ENCODE measurements at regions not wholly inside any gene's neighbourhood (a gene's known extent, or its start where the extent isn't known, plus 50 kb on each side); places are given as distances from the start of the nearest gene placed in this dataset.

GRCh38 chr20:60101201-60101890, 143.1 kb downstream of the CDH26 start:
- H3F3A ChIP-seq (ENCODE audit: low read depth): no peaks in the 10 kb centered on the region
- no peaks in the 10 kb centered on the region for H3K9me3 ChIP-seq (ENCODE audit: low read depth)
- Mint-ChIP-seq H3K4me3 (no peak overlapping the region), H3K36me3 (no peaks in the 10 kb centered on the region), H3K4me1 (peaks cover 40% of the 10 kb centered on the region), H3K27ac (peak overlapping the region; percentile 3), H3K27me3 (ENCODE audit: insufficient read depth, low read depth) (peaks cover 14% of the 10 kb centered on the region), H3K9me3 (peaks cover 11% of the 10 kb centered on the region)
- TF ChIP-seq CTCF (IDR thresholded peaks at IDR 0.05) (no peak), EZH2phosphoT487 (IDR thresholded peaks at IDR 0.05) (no peak), EZH2 (IDR thresholded peaks at IDR 0.05) (no peak)
- no peaks in the 10 kb centered on the region for H3K36me3 ChIP-seq
- no peaks in the 10 kb centered on the region for H3K27me3 ChIP-seq
- no peaks in the 10 kb centered on the region for H4K20me1 ChIP-seq (ENCODE audit: low read depth)
- DNase-seq (ENCODE audit: low spot score): no peak
- H3K4me3 ChIP-seq: no peak overlapping the region
- peaks cover 13% of the 10 kb centered on the region for H3K4me1 ChIP-seq
- no peaks in the 10 kb centered on the region for H3K79me2 ChIP-seq (ENCODE audit: low read depth)
- no peak overlapping the region for H2AFZ ChIP-seq (replicated peaks)
- H3K4me2 ChIP-seq: no peak overlapping the region
- H3K27ac ChIP-seq: no peak overlapping the region
- H3K9ac ChIP-seq: no peak overlapping the region

- H3K9me3 ChIP-seq (ENCODE audit: low read depth): no peaks in the 10 kb centered on the region
- H3K4me2 ChIP-seq: no peak overlapping the region
- H3K36me3 ChIP-seq: no peaks in the 10 kb centered on the region
- no peak overlapping the region for H3K27ac ChIP-seq
- H3K79me2 ChIP-seq (ENCODE audit: low read depth): no peaks in the 10 kb centered on the region
- Mint-ChIP-seq H3K27me3 (ENCODE audit: insufficient read depth, low read depth) (peaks cover 14% of the 10 kb centered on the region), H3K36me3 (no peaks in the 10 kb centered on the region), H3K4me1 (peaks cover 42% of the 10 kb centered on the region), H3K9me3 (peaks cover 11% of the 10 kb centered on the region), H3K27ac (peak overlapping the region; percentile 35), H3K4me3 (no peak overlapping the region)
- no peak overlapping the region for H3K9ac ChIP-seq
- no peaks in the 10 kb centered on the region for H3F3A ChIP-seq (ENCODE audit: low read depth)
- H2AFZ ChIP-seq (replicated peaks): no peak overlapping the region
- TF ChIP-seq EZH2phosphoT487 (IDR thresholded peaks at IDR 0.05): no peak
- no peak for TF ChIP-seq EZH2 (IDR thresholded peaks at IDR 0.05)
- TF ChIP-seq CTCF (IDR thresholded peaks at IDR 0.05): no peak
- H3K4me1 ChIP-seq: peaks cover 13% of the 10 kb centered on the region
- no peaks in the 10 kb centered on the region for H4K20me1 ChIP-seq (ENCODE audit: low read depth)
- H3K27me3 ChIP-seq: no peaks in the 10 kb centered on the region
- H3K4me3 ChIP-seq: no peak overlapping the region
- DNase-seq (ENCODE audit: low spot score): no peak
Measured at GRCh38 chr20:60101891-60102281, 143.7 kb downstream of the CDH26 start.

GRCh38 chr20:60102665-60103210, 144.5 kb downstream of the CDH26 start:
- H3K4me3 ChIP-seq: no peak overlapping the region
- TF ChIP-seq CTCF (IDR thresholded peaks at IDR 0.05): no peak
- TF ChIP-seq EZH2phosphoT487 (IDR thresholded peaks at IDR 0.05): no peak
- TF ChIP-seq EZH2 (IDR thresholded peaks at IDR 0.05): no peak
- peaks cover 13% of the 10 kb centered on the region for H3K4me1 ChIP-seq
- H3K9ac ChIP-seq: no peak overlapping the region
- Mint-ChIP-seq H3K27ac (no peak overlapping the region), H3K36me3 (no peaks in the 10 kb centered on the region), H3K4me3 (no peak overlapping the region), H3K9me3 (peaks cover 10% of the 10 kb centered on the region), H3K27me3 (ENCODE audit: insufficient read depth, low read depth) (peaks cover 16% of the 10 kb centered on the region), H3K4me1 (peaks cover 43% of the 10 kb centered on the region)
- no peaks in the 10 kb centered on the region for H3K27me3 ChIP-seq
- no peak overlapping the region for H3K4me2 ChIP-seq
- no peaks in the 10 kb centered on the region for H3F3A ChIP-seq (ENCODE audit: low read depth)
- no peaks in the 10 kb centered on the region for H3K9me3 ChIP-seq (ENCODE audit: low read depth)
- no peaks in the 10 kb centered on the region for H3K79me2 ChIP-seq (ENCODE audit: low read depth)
- H3K27ac ChIP-seq: no peak overlapping the region
- no peak overlapping the region for H2AFZ ChIP-seq (replicated peaks)
- no peak for DNase-seq (ENCODE audit: low spot score)
- no peaks in the 10 kb centered on the region for H3K36me3 ChIP-seq
- H4K20me1 ChIP-seq (ENCODE audit: low read depth): no peaks in the 10 kb centered on the region
